HG03575 (cell line): ENCODE measurements at regions not wholly inside any gene's neighbourhood (a gene's known extent, or its start where the extent isn't known, plus 50 kb on each side); places are given as distances from the start of the nearest gene placed in this dataset.

Experiments used
- ATAC-seq: cut with Tn5 transposase; IDR thresholded peaks from one replicate; pipeline ENCODE4 v1.9.1; 2021; ENCODE audit not compliant: unreplicated experiment, insufficient number of reproducible peaks, low FRiP score; ENCODE audit errors: extremely low read depth

- ATAC-seq: no peak
Measured at GRCh38 chr2:145197944-145198343, 678.0 kb upstream of the ZEB2 start.

DNA sequence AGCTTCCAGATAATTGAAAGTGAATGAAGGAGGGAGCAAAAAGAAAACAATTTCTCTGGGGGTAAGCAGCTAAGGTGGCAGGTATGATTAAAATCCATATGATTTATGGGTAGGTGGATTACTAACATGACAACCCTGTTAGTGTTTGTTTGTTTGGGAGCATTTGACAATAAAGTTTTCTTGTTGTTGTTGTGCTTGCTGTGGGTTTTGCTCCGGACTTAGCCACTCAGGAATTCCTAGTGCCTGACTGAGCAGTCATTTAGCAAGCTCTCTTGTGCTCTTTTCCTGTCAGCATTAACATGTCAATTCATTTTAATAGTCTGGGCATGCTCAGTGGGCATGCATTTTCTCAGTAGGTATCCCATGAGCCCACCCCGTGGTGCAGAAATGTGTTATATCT, 674.8 kb upstream of the ZEB2 start:
- ATAC-seq: no peak

GRCh38 chr2:145190031-145190703, 670.2 kb upstream of the ZEB2 start:
- no peak for ATAC-seq

DNA sequence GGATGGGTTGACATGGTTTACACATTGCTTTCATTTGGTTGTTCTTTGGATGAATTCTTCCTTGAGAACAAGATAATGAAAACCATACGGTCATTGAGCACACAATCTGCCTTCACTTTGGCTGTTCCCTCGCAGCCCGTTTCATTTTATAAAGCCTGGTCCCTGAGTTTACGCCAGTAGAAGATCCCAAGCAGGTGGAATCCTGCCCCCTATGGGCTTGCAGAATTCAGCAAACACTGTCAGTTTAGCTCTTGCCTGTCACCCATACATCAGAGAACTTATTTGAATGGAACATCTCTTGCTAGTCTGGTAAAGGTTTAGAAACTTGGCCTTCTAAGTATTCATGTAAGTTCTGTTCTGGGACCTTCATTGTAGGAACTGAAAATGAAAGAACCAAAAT, 666.4 kb upstream of the ZEB2 start:
- ATAC-seq: no peak

DNA sequence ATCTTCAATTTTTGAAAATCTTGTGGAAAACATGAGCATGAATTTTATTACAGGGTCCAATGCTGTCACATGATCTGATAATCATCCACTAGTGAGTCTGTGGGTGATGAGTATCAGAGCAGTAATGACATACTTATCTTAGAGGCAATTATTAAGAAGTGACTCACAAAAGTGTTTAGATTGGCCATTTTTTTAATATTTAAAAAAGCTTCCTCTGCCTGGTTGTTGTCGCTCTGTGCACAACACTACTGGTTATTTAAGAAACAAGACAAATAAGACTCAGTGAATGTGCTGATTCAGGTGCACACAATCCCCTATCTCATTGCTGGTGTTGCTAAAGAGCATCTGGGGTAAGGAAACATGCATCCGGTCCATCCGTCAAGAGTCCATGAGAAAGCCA, 665.8 kb upstream of the ZEB2 start:
- no peak for ATAC-seq

GRCh38 chr2:145184741-145185651, 665.1 kb upstream of the ZEB2 start:
- ATAC-seq: no peak

DNA sequence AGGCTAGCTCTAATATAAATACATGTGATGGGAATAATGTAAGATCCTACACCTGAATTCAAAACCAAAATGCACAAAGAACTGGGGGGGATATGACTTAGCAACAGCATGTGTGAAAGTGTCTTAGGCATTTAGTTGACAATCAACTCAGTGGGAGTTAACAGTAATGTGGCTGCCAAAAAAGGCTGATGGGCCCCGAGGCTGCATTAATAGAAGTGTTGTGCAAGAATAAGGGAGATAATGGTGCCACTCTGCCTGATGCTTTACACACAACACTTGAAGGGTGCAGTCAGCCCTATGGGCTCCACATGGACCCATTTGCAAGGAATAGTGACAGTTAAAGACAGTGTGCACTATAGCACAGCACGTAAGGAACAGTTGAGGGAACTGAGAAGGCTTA, 649.4 kb upstream of the ZEB2 start:
- ATAC-seq: no peak

DNA sequence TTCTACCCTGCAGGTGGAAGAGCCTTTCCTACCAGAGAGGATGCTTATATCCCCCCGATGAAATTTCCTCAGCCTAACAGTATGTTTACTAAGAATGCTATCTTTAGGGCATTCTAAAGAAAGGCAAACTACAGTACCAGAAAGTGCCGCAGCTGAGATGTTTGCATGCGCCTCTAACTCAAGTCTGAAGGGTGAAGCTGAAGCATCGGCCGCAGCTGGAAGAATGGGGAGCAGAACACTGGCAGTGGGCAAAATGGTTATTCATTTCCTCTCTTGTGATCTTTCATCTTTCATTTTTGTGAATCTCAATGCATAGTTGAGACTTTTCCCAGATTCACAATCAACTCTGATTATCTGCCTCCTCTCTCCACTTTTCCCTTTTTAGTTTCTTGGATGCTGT, 648.2 kb upstream of the ZEB2 start:
- no peak for ATAC-seq

DNA sequence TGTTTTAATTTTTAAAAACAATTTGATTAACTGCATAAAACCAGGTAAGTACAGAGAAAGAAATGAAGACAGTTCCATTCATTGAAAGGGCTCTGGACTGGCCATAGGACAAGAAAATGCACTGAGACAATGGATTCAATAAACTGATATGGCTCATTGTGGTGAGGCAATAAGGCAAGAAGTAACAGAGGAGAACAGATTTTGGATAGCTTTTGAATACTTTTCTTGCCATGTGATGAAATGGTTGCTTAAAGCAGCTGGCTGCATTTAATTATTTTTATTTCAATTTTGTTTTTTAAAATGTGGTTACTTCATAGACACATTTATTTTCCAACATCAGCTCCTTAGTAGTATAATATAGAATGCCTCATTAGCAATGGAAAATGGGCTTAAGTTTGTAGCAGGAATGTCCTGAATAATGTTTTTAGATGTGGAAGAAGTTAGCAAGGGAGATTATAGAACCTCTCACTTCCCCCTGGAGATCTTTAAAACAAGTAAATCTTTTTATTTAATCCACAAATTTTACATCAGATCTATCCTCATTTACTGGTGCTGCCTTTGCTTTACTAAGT, 646.9 kb upstream of the ZEB2 start:
- ATAC-seq: no peak

- ATAC-seq: no peak
Measured at GRCh38 chr2:145161656-145162055, 641.7 kb upstream of the ZEB2 start.

- ATAC-seq: no peak
Measured at GRCh38 chr2:145160855-145161254, 640.9 kb upstream of the ZEB2 start.

DNA sequence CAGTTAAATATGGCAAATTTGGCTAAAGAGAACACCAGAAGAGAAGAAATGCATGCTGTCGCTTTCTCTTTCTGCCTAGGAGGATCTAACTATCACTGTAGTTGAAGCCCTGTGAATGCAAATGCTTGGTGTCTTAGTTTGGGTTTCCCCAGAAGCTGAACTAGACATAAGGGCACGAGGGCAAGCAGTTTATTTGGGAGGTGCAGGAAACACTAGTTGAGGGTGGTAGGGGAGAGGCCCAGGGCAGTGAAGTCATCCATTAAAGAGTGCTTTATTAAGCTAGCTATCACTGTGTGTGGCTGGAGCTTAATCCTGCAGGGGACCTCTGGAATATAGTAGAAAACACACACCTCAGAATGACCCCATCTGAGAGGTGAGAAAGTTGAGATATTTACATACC, 639.8 kb upstream of the ZEB2 start:
- no peak for ATAC-seq

- ATAC-seq: no peak
Measured at GRCh38 chr2:145157741-145158591, 638.0 kb upstream of the ZEB2 start.

GRCh38 chr2:145157036-145157675, 637.2 kb upstream of the ZEB2 start:
- ATAC-seq: no peak

- no peak for ATAC-seq
Measured at GRCh38 chr2:145156199-145156598, 636.3 kb upstream of the ZEB2 start.

DNA sequence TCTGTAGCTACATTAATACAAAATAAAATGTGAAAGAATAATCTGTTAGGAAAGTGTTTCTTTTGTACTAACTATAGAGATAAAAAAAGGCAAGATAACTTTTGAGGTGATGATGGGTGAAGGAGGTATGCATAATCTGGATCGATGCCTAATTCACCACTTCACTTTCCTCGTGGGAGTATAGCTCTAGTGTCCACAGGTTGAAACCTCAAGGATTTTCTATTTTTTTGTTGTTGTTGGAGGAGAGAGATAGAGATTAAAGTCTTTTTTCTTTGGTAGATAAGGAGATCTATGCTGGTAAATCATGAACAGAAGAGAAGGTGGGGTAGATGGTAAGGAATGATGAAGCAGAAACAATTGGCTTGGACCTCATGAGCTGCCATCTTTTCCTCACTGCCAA, 635.3 kb upstream of the ZEB2 start:
- ATAC-seq: no peak

GRCh38 chr2:145154731-145155130, 634.8 kb upstream of the ZEB2 start:
- ATAC-seq: no peak

DNA sequence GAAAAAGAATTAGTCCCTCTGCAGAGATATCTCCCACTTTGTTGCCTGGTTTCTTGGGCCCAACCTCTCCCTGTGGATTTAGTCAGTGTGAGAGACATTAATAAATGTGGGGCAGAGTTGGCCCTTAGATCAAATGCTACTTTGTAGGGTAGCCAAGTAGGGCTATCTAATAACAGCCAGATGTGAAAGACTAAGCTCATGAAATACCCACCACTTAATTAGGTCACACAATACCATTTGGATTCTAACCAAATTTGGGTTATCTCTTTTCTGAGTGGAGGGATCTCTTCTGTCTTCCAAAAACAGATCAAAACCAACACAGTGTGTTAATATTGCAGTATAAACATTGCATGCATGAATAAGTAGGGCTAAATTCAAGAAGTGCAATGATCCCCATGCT, 626.8 kb upstream of the ZEB2 start:
- no peak for ATAC-seq
